Naive thymus-derived CD4-positive, alpha-beta T cell (primary cell): ENCODE measurements at regions not wholly inside any gene's neighbourhood (a gene's known extent, or its start where the extent isn't known, plus 50 kb on each side); places are given as distances from the start of the nearest gene placed in this dataset.
"Not testable (repeated sequence)": the region's sequence is repeated elsewhere in the genome, so short reads cannot be mapped to it uniquely, and the experiment has no call there.

Experiments used
- ATAC-seq: fragments of 150-1000 bp; cut with Tn5 transposase; 2 replicates; pipeline ENCODE4 v1.10.0; 2021; ENCODE audit warnings: mild to moderate bottlenecking, moderate library complexity
- CTCF ChIA-PET: fragments of 350-600 bp; sonication (Branson Sonifier 250); formaldehyde crosslinking; loops from one replicate; lab custom pipeline; 2021; ENCODE audit warnings: antibody characterized with exemption; lab: Charles Lee
- POLR2A ChIA-PET: fragments of 350-600 bp; sonication (Branson Sonifier 250); formaldehyde crosslinking; loops from one replicate; lab custom pipeline; 2021; ENCODE audit warnings: antibody characterized with exemption, inconsistent platforms; lab: Charles Lee
- DNase-seq, 9 donors: peaks; one replicate each; pipeline versions ENCODE4 v3.0.0 to v3.0.0-alpha.2; 2020 to 2022; ENCODE audit warnings: mixed read lengths in 1 of 9
- H3K27ac ChIP-seq: one replicate; pipeline ENCODE4 v1.7.0; 2013; ENCODE audit warnings: mild to moderate bottlenecking, low read depth, low read length, moderate library complexity
- H3K27me3 ChIP-seq, 2 donors: one replicate each; pipeline ENCODE4 v1.7.0; 2013; ENCODE audit warnings: low read length in 2 of 2, mild to moderate bottlenecking in 2 of 2, moderate library complexity in 2 of 2; ENCODE audit not compliant: control insufficient read depth in 2 of 2, insufficient read depth in 2 of 2
- H3K36me3 ChIP-seq, 3 experiments: 1 replicate in 2 of 3; 2 replicates in 1 of 3; pipeline ENCODE4 v1.7.0; 2013; ENCODE audit warnings: low read length in 3 of 3, mild to moderate bottlenecking in 3 of 3, moderate library complexity in 1 of 3; ENCODE audit not compliant: insufficient read depth in 3 of 3, control insufficient read depth in 2 of 3
- H3K4me1 ChIP-seq, 2 donors: one replicate each; pipeline ENCODE4 v1.7.0; 2013; ENCODE audit warnings: low read length in 2 of 2, mild to moderate bottlenecking in 2 of 2, moderate library complexity in 1 of 2; ENCODE audit not compliant: control insufficient read depth in 2 of 2, insufficient read depth in 2 of 2
- H3K4me3 ChIP-seq: 2 replicates; pipeline ENCODE4 v1.7.0; 2013; ENCODE audit warnings: mild to moderate bottlenecking, low read length
- H3K9me3 ChIP-seq, 3 experiments: 1 replicate in 2 of 3; 2 replicates in 1 of 3; pipeline ENCODE4 v1.7.0; 2013; ENCODE audit warnings: low read length in 3 of 3; ENCODE audit not compliant: control insufficient read depth in 2 of 3
- H3K27ac Mint-ChIP-seq, 9 donors: one replicate each; pipeline ENCODE4 v1.8.0; 2020 to 2022; ENCODE audit warnings: mixed read lengths in 9 of 9, mild to moderate bottlenecking in 8 of 9, moderate library complexity in 5 of 9, inconsistent platforms in 2 of 9
- H3K27me3 Mint-ChIP-seq, 5 donors: one replicate each; pipeline ENCODE4 v1.8.0; 2021 to 2022; ENCODE audit warnings: mixed read lengths in 5 of 5, mild to moderate bottlenecking in 1 of 5
- H3K36me3 Mint-ChIP-seq, 5 donors: one replicate each; pipeline ENCODE4 v1.8.0; 2020 to 2022; ENCODE audit warnings: mixed read lengths in 5 of 5, mild to moderate bottlenecking in 3 of 5, inconsistent platforms in 1 of 5
- H3K4me1 Mint-ChIP-seq, 7 donors: one replicate each; pipeline ENCODE4 v1.8.0; 2020 to 2022; ENCODE audit warnings: mixed read lengths in 7 of 7, mild to moderate bottlenecking in 3 of 7, inconsistent platforms in 1 of 7
- H3K4me3 Mint-ChIP-seq, 10 donors: one replicate each; pipeline ENCODE4 v1.8.0; 2020 to 2022; ENCODE audit warnings: mild to moderate bottlenecking in 10 of 10, mixed read lengths in 10 of 10, moderate library complexity in 6 of 10, inconsistent platforms in 2 of 10
- H3K9me3 Mint-ChIP-seq, 11 donors: one replicate each; pipeline ENCODE4 v1.8.0; 2020 to 2022; ENCODE audit warnings: mixed read lengths in 11 of 11, mild to moderate bottlenecking in 4 of 11, inconsistent platforms in 1 of 11, moderate library complexity in 1 of 11
- intact Hi-C, 2 donors: fragments of 100-400 bp; cut with micrococcal nuclease; formaldehyde crosslinking; loops; one replicate each; pipeline ENCODE4 v1.15.1; 2023

GRCh38 chr17:54680410-54680809, 220.2 kb upstream of the TOM1L1 start:
- H3K4me3 Mint-ChIP-seq: no peak overlapping the region
- H3K4me1 Mint-ChIP-seq: no peaks in the 10 kb centered on the region
- H3K36me3 Mint-ChIP-seq: no peaks in the 10 kb centered on the region
- H3K9me3 Mint-ChIP-seq: peaks cover 0 to 16% (median 0%) of the 10 kb centered on the region in 11 donors
- no peaks in the 10 kb centered on the region for H3K36me3 ChIP-seq
- DNase-seq (no peak), ATAC-seq (no peak)
- intact Hi-C loops: no loop called here
- POLR2A ChIA-PET: no interaction called here
- no peak overlapping the region for H3K27ac ChIP-seq
- CTCF ChIA-PET: no interaction called here
- H3K9me3 ChIP-seq: no peaks in the 10 kb centered on the region
- no peak overlapping the region for H3K27ac Mint-ChIP-seq
- no peaks in the 10 kb centered on the region for H3K27me3 ChIP-seq
- H3K4me3 ChIP-seq: no peak overlapping the region
- no peaks in the 10 kb centered on the region for H3K4me1 ChIP-seq
- H3K27me3 Mint-ChIP-seq: no peaks in the 10 kb centered on the region

- ChIA-PET POLR2A (no interaction called here), CTCF (no interaction called here)
- Mint-ChIP-seq H3K27me3 (no peaks in the 10 kb centered on the region), H3K4me1 (no peaks in the 10 kb centered on the region), H3K9me3 (peaks cover 0 to 12% (median 4%) of the 10 kb centered on the region in 11 donors), H3K27ac (no peak overlapping the region), H3K36me3 (no peaks in the 10 kb centered on the region), H3K4me3 (no peak overlapping the region)
- ATAC-seq (no peak), DNase-seq (no peak)
- no peaks in the 10 kb centered on the region for H3K36me3 ChIP-seq
- no peak overlapping the region for H3K27ac ChIP-seq
- H3K4me3 ChIP-seq: no peak overlapping the region
- intact Hi-C loops: no loop called here
- no peaks in the 10 kb centered on the region for H3K27me3 ChIP-seq
- H3K9me3 ChIP-seq: no peaks in the 10 kb centered on the region
- no peaks in the 10 kb centered on the region for H3K4me1 ChIP-seq
Measured at GRCh38 chr17:54694287-54694887, 206.3 kb upstream of the TOM1L1 start.

DNA sequence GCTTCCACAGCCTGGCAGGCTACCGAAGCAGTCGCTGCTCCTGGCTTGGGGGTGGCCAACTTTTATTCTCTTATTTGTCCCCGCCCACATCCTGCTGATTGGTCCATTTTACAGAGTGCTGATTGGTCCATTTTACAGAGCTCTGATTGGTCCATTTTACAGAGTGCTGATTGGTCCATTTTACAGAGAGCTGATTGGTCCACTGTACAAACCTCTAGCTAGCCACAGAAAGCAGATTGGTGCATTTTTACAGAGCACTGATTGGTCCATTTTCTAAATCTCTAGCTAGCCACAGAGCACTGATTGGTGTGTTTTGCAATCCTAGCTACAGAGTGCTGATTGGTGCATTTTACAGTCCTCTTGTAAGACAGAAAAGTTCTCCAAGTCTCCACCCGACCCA, 187.9 kb upstream of the TOM1L1 start:
- POLR2A ChIA-PET, H3K36me3 Mint-ChIP-seq: not testable (repeated sequence)

DNA sequence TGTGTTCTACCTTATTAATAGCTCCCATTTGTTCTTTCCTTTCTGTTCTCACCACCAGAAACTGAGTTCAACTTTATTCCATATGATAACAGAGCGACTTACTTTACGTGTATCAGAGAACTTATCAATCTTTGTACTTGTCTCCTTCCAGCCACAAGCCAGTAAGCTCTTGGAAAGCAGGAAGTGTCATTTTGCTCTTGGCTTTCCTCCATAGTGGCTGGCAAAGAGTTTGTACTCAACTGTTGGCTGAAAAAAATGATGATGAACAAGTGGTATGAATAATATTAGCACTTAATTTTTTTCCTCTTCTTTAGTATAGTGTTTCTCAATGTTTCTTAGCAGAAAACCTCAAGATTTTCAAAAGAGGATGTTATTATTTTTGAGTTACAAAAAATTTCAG, 182.4 kb upstream of the TOM1L1 start:
- no peak overlapping the region for H3K4me3 Mint-ChIP-seq
- no peak overlapping the region for H3K27ac Mint-ChIP-seq
- Histone ChIP-seq H3K27me3 (no peaks in the 10 kb centered on the region), H3K4me3 (no peak overlapping the region), H3K27ac (no peak overlapping the region), H3K36me3 (no peaks in the 10 kb centered on the region), H3K4me1 (no peaks in the 10 kb centered on the region), H3K9me3 (no peaks in the 10 kb centered on the region)
- intact Hi-C loops: no loop called here
- ChIA-PET CTCF (no interaction called here), POLR2A (no interaction called here)
- no peaks in the 10 kb centered on the region for H3K27me3 Mint-ChIP-seq
- no peaks in the 10 kb centered on the region for H3K4me1 Mint-ChIP-seq
- ATAC-seq (no peak), DNase-seq (no peak)
- H3K9me3 Mint-ChIP-seq: peaks cover 0 to 8% (median 3%) of the 10 kb centered on the region in 11 donors
- no peaks in the 10 kb centered on the region for H3K36me3 Mint-ChIP-seq

More for the DNA sequence above, 187.9 kb upstream of the TOM1L1 start:
- H3K27ac ChIP-seq, H3K36me3 ChIP-seq, DNase-seq, H3K4me1 ChIP-seq, CTCF ChIA-PET, H3K4me1 Mint-ChIP-seq, H3K27me3 Mint-ChIP-seq, H3K9me3 ChIP-seq, H3K4me3 Mint-ChIP-seq, intact Hi-C loops, H3K27ac Mint-ChIP-seq, H3K4me3 ChIP-seq, ATAC-seq, H3K27me3 ChIP-seq: not testable (repeated sequence)
- H3K9me3 Mint-ChIP-seq: peaks cover 0 to 17% (median 5%) of the 10 kb centered on the region in 11 donors

- H3K27me3 Mint-ChIP-seq: no peaks in the 10 kb centered on the region
- ATAC-seq (no peak), DNase-seq (no peak)
- ChIA-PET CTCF (interaction anchor here (0.7 kb wide), 1 partner anchor 20 kb away, joined by 3 read pairs; no protein-coding TSS in a partner anchor), POLR2A (no interaction called here)
- H3K4me3 ChIP-seq: no peak overlapping the region
- no peaks in the 10 kb centered on the region for H3K36me3 ChIP-seq
- peaks cover 0 to 3% (median 0%) of the 10 kb centered on the region in 5 donors for H3K36me3 Mint-ChIP-seq
- peaks cover 7 to 65% (median 37%) of the 10 kb centered on the region in 11 donors for H3K9me3 Mint-ChIP-seq
- H3K4me3 Mint-ChIP-seq: no peak overlapping the region
- H3K4me1 ChIP-seq: no peaks in the 10 kb centered on the region
- no peaks in the 10 kb centered on the region for H3K4me1 Mint-ChIP-seq
- no peak overlapping the region for H3K27ac Mint-ChIP-seq
- no peaks in the 10 kb centered on the region for H3K27me3 ChIP-seq
- no peak overlapping the region for H3K27ac ChIP-seq
- intact Hi-C loops: no loop called here
- peaks cover 0 to 19% (median 0%) of the 10 kb centered on the region in 3 experiments for H3K9me3 ChIP-seq
Measured at GRCh38 chr17:54727624-54728023, 173.0 kb upstream of the TOM1L1 start.

GRCh38 chr17:54736573-54736972, 164.1 kb upstream of the TOM1L1 start:
- Histone ChIP-seq H3K36me3 (no peaks in the 10 kb centered on the region), H3K4me3 (no peak overlapping the region), H3K27ac (no peak overlapping the region), H3K27me3 (no peaks in the 10 kb centered on the region), H3K4me1 (no peaks in the 10 kb centered on the region), H3K9me3 (no peaks in the 10 kb centered on the region)
- Mint-ChIP-seq H3K36me3 (no peaks in the 10 kb centered on the region), H3K4me3 (peak overlapping the region in 1 of 10 donors; percentile 24), H3K9me3 (peaks cover 0 to 23% (median 10%) of the 10 kb centered on the region in 11 donors), H3K27ac (no peak overlapping the region), H3K27me3 (no peaks in the 10 kb centered on the region), H3K4me1 (no peaks in the 10 kb centered on the region)
- ATAC-seq (no peak), DNase-seq (no peak)
- ChIA-PET CTCF (no interaction called here), POLR2A (no interaction called here)
- intact Hi-C loops: no loop called here

- ATAC-seq (no peak), DNase-seq (no peak)
- H3K36me3 ChIP-seq: no peaks in the 10 kb centered on the region
- POLR2A ChIA-PET: no interaction called here
- CTCF ChIA-PET: no interaction called here
- Mint-ChIP-seq H3K27ac (no peak overlapping the region), H3K36me3 (no peaks in the 10 kb centered on the region), H3K9me3 (peaks cover 0 to 14% (median 5%) of the 10 kb centered on the region in 11 donors), H3K4me3 (no peak overlapping the region), H3K27me3 (no peaks in the 10 kb centered on the region), H3K4me1 (no peaks in the 10 kb centered on the region)
- no peaks in the 10 kb centered on the region for H3K9me3 ChIP-seq
- H3K4me3 ChIP-seq: no peak overlapping the region
- intact Hi-C loops: no loop called here
- H3K27me3 ChIP-seq: no peaks in the 10 kb centered on the region
- H3K27ac ChIP-seq: no peak overlapping the region
- H3K4me1 ChIP-seq: no peaks in the 10 kb centered on the region
Measured at GRCh38 chr17:54738496-54738895, 162.2 kb upstream of the TOM1L1 start.
